Colonic mucosa (tissue), 4 donors: ENCODE measurements at regions not wholly inside any gene's neighbourhood (a gene's known extent, or its start where the extent isn't known, plus 50 kb on each side); places are given as distances from the start of the nearest gene placed in this dataset.

Source experiments
- DNase-seq: peaks from one replicate; pipeline ENCODE4 v3.0.0-alpha.2; 2020
- H3K27ac ChIP-seq: fragments of 200-600 bp; one replicate; pipeline ENCODE4 v1.8.0; 2021
- H3K27me3 ChIP-seq: fragments of 200-600 bp; one replicate; pipeline ENCODE4 v1.8.0; 2021
- H3K36me3 ChIP-seq: fragments of 200-600 bp; one replicate; pipeline ENCODE4 v1.8.0; 2021
- H3K4me1 ChIP-seq: fragments of 200-600 bp; one replicate; pipeline ENCODE4 v1.8.0; 2021; ENCODE audit warnings: mild to moderate bottlenecking
- H3K4me3 ChIP-seq: fragments of 200-600 bp; one replicate; pipeline ENCODE4 v1.8.0; 2021
- H3K9ac ChIP-seq, 2 donors: one replicate each; pipeline ENCODE4 v1.7.0; 2013; ENCODE audit warnings: control low read depth in 2 of 2, low read depth in 2 of 2, low read length in 2 of 2
- H3K9me3 ChIP-seq: fragments of 200-600 bp; one replicate; pipeline ENCODE4 v1.8.0; 2021
- CTCF ChIP-seq: fragments of 200-600 bp; IDR thresholded peaks from one replicate; pipeline ENCODE4 v1.8.0; 2022; ENCODE audit warnings: antibody characterized with exemption, mild to moderate bottlenecking
- intact Hi-C: fragments of 100-400 bp; cut with DNase I; formaldehyde crosslinking; loops from one replicate; pipeline ENCODE4 v1.14.1; 2022
- donor health status: healthy.
- donor health status: DM: no; HTN: no; CAD: no.
- donor health status: DM: no; HTN: no; CAD: no.

GRCh38 chr1:24987424-24987823 lies 57.3 kb upstream of the RUNX3 start:
- no peak for TF ChIP-seq CTCF
- H3K27me3 ChIP-seq, result no peaks in the 10 kb centered on the region
- H3K9ac ChIP-seq, result no peak overlapping the region
- intact Hi-C loops, result no loop called here
- H3K4me3 ChIP-seq, result no peak overlapping the region
- H3K27ac ChIP-seq, result no peak overlapping the region
- no peaks in the 10 kb centered on the region for H3K9me3 ChIP-seq
- no peaks in the 10 kb centered on the region for H3K4me1 ChIP-seq
- H3K36me3 ChIP-seq, result no peaks in the 10 kb centered on the region
- DNase-seq, result no peak

GRCh38 chr1:24986372-24986965 lies 56.4 kb upstream of the RUNX3 start:
- Histone ChIP-seq H3K27me3 (no peaks in the 10 kb centered on the region), H3K4me1 (no peaks in the 10 kb centered on the region), H3K4me3 (no peak overlapping the region), H3K9me3 (no peaks in the 10 kb centered on the region), H3K9ac (no peak overlapping the region), H3K27ac (no peak overlapping the region), H3K36me3 (no peaks in the 10 kb centered on the region)
- no peak for DNase-seq
- no peak for TF ChIP-seq CTCF
- intact Hi-C loops, result no loop called here

- Histone ChIP-seq H3K4me1 (no peaks in the 10 kb centered on the region), H3K36me3 (no peaks in the 10 kb centered on the region)
- intact Hi-C loops, result no loop called here
These were observed 55.7 kb upstream of the RUNX3 start for GRCh38 chr1:24985737-24986136.

GRCh38 chr1:24984800-24985522 lies 54.9 kb upstream of the RUNX3 start:
- TF ChIP-seq CTCF, result no peak
- no peak for DNase-seq

More at GRCh38 chr1:24985737-24986136, 55.7 kb upstream of the RUNX3 start:
- H3K27me3 ChIP-seq, result no peaks in the 10 kb centered on the region
- no peak overlapping the region for H3K27ac ChIP-seq
- no peaks in the 10 kb centered on the region for H3K9me3 ChIP-seq
- H3K9ac ChIP-seq, result no peak overlapping the region
- H3K4me3 ChIP-seq, result no peak overlapping the region
- no peak for DNase-seq
- no peak for TF ChIP-seq CTCF

GRCh38 chr1:24984300-24984699 lies 54.2 kb upstream of the RUNX3 start:
- intact Hi-C loops, result no loop called here
- H3K4me3 ChIP-seq, result no peak overlapping the region
- H3K9me3 ChIP-seq, result no peaks in the 10 kb centered on the region
- no peak overlapping the region for H3K27ac ChIP-seq
- DNase-seq, result no peak
- H3K27me3 ChIP-seq, result no peaks in the 10 kb centered on the region
- H3K4me1 ChIP-seq, result no peaks in the 10 kb centered on the region
- no peak for TF ChIP-seq CTCF
- no peaks in the 10 kb centered on the region for H3K36me3 ChIP-seq
- no peak overlapping the region for H3K9ac ChIP-seq

More at GRCh38 chr1:24984800-24985522, 54.9 kb upstream of the RUNX3 start:
- no peak overlapping the region for H3K4me3 ChIP-seq
- no peaks in the 10 kb centered on the region for H3K9me3 ChIP-seq
- H3K9ac ChIP-seq, result no peak overlapping the region
- H3K36me3 ChIP-seq, result no peaks in the 10 kb centered on the region
- intact Hi-C loops, result no loop called here
- no peak overlapping the region for H3K27ac ChIP-seq
- H3K27me3 ChIP-seq, result no peaks in the 10 kb centered on the region
- no peaks in the 10 kb centered on the region for H3K4me1 ChIP-seq
